ELF-1 (cell line): ENCODE measurements at regions not wholly inside any gene's neighbourhood (a gene's known extent, or its start where the extent isn't known, plus 50 kb on each side); places are given as distances from the start of the nearest gene placed in this dataset.
A peak's percentile ranks its signal among the peaks of the same experiment; 100 is the strongest.

ENCODE experiments used
- DNase-seq: peaks from one replicate; pipeline ENCODE4 v3.0.0-alpha.2; 2016; ENCODE audit warnings: low read depth, low spot score

DNA sequence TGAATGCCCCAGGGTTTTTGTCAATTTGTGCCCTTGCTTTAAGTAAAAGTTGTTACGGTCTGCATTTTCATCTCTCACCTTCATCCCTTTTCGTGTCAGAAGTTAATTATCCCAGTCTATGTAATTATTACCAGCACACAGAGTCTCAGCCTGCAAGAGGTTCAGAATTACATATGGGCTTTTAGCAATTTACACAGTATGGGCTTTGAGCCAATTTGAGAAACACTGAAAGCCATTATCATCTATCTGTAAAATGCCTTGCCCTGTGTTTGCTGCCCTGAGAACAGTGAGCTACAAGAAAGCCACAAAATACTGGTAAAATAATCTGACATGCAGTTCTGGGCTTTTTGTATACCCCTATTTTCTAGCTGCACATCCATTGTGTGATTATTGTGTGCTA is 125.6 kb upstream of the STEAP4 start:
- DNase-seq = no peak

DNA sequence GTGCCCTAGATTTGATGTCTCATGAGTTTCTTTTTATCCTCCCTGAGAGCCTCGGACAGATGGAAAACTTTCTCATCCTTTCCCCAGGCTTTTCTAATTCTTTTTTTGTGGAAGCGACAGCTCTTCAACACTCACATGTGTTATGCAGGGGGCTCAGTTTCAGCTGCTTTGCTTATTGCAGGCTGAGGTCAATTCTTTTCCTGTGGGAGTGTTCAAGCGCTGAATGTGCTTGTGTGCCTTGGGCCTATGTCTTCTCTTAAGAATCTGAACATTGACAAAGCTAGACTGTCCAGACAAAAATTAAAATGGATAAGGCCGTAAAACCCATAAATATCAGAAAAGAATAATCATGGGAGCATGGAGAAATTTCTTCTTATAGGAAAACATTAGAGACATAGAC is 125.2 kb upstream of the STEAP4 start:
- no peak for DNase-seq

DNA sequence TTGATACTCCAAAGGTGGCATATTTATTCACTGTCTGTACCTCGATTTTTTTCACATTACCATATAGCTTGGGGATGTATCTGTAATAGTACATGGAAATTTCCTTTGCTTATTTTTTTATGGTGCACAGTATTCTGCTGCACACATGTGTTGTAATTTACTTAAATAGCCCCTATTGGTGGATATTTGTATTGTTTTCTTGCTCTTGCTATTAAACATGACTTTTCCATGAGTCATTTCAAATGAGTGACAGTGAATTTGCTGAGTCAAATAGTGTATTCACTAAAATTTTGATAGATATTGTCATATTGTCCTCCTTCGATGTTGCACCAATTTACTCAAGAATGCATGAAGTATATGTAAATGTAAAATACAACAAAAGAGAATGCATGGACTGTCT is 122.7 kb upstream of the STEAP4 start:
- no peak for DNase-seq

DNA sequence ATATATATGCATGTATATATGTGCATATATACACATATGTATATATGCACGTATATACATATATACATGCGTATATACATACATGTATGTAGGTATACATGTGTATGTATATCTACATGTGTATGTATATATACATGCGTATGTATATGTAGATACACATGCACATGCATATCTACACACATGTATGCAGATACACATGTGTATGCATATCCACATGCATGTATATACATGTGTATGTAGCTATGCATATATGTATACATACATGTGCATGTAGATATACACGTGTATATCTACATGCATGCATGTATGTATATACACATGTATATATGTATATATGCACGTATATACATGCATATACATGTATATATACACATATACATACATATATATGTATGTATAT is 95.8 kb upstream of the STEAP4 start:
- no peak for DNase-seq

DNA sequence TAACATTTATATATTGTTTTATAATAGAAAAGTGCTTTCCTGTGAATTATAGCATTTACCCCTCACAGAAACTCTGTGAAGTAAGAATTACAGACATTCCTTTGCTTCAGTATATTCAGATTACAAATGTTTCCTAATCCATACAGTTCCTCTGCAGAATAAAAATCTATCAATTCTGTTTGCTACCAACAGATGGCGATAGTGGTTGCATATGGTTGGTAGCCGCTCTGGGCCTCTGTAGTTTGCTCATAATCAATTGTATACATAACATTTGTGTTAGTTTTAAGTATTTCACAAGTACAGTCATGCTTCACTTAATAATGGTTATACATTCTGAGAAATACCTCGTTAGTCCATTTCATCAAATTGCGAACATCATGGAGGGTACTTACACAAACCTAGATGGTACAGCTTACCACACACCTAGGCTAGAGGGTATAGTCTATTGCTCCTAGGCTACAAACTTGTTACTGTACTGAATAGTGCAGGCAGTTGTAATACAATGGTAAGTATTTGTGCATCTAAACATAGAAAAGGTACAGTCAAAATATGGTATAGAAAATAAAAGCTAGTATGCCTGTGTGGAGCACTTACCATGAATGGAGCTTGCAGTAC is 94.4 kb upstream of the STEAP4 start:
- no peak for DNase-seq

DNA sequence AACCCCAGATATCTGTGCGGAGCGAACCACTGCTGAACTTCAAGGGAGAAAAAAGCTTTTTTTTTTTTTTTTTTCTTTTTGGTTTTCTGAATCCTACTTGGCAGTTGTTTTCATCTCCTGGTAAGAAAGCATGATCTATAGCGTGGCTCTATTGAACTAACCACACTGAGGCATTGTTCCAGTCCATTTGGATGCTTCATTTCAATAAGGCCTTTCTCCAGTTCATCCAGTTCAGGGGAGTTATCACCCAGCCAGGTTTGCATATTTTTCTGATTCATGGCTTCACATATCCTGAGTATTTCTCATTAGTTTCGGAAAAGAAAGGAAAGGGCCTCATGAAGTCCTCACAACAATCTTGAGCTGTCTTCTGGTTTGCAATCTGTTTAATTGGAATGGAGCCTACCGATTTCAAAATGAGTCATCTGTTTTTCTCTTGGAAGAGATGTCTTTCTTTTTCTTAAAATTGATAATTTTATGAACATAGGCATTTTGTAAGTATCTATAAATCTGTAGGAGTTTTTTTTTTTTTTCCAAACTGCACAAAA is 93.1 kb upstream of the STEAP4 start:
- DNase-seq = no peak

DNA sequence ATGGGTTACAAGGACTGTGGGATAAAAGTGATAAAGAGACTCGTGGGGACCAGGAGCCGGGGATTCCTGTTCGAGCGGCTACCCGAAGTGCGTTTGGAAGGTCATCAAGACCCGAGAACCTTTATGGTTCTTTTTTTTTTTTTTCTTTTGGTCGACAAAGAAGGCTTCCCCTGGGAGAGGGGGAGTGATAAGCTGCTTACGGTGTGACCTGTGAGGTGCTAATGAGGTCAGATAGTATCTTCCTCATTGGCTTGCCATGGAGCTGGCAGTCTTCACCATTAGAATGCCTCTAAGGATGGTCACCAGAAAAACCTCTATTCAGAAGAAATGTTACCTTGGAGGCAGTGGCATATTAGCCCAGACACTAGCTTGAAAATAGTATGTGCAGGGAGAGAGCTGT is 92.3 kb upstream of the STEAP4 start:
- DNase-seq = peak; percentile 4

DNA sequence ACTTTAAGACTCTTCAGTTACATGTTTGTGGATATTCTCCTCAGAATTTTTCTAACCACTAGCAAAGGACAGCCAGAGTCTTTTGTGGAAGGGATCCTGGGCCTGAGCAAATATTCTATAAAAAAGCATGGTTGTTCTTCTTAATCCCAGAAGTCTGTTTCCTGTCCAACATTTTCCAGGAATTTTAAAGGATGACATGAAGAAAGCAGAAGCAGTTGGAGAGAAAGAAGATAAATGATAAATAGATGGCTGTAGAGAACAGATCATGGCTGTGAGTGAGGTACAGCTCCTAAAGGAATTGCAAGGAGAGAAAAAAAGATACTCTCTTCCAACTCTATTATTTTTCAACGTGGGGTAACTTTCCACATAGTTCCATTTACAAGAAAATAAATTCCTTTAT is 91.8 kb upstream of the STEAP4 start:
- DNase-seq = no peak

DNA sequence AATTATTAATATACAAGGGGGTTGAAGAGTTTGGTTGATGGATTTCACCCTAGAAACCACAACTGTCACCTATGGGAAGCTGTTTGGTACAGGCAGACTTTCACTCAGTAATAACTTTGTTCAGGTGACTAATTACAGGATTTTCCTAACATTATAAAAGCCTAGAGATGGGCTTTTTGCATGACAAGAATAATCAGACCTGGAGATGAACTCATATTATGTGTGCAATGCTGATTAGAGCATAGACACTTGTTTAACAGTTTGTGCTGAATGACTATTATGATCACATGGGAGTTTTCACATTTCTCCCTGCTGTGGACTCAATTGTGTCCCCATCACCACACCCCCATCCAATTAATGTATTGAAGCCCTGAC is 90.2 kb upstream of the STEAP4 start:
- no peak for DNase-seq

DNA sequence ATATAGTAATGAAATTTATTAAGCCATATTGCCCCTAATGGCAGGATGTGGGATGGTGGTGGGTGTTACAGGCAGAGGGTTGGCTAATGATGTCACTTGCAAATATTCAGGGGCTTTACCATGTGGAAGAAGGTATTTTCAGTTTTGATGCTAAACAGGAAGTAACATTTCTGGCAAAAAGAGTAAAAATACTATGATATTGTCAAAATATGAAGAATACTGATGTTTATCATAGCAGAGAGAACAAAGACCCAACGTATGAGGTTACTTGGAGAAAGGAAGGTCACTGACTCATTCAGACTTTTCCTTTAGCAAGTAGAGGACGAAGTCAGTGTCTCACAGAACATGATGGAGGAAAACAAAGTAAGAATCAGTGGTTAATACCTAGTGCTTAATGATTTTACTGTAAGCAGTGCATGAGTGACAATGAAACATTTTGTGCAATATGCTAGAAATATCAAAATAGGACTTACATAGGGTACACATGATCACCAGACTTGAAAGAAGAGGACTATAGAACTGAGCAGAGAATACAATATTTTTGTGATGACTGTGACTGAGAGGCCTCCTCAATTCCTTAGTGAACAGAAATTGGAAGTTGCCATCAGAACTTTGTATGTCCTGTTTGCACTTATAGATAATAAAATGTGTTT is 89.7 kb upstream of the STEAP4 start:
- DNase-seq = no peak

DNA sequence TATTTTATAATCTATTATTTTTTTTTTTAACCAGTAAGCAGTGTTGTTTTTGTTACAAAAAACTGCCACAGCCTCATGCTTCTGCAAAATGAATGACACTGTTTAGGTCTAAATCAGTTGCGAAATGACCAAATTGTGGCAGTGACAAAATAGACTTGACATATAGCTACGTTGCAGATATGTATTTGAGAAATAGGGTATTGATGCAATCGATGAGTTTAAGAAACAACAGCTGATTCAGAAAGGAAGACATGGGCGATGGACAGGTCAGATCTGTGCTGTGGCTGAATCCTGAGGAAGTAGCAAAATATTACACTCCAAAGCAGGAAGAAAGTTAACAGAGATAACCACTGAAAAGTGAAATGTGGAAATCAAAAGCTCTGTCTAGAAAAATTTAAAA is 89.0 kb upstream of the STEAP4 start:
- no peak for DNase-seq

DNA sequence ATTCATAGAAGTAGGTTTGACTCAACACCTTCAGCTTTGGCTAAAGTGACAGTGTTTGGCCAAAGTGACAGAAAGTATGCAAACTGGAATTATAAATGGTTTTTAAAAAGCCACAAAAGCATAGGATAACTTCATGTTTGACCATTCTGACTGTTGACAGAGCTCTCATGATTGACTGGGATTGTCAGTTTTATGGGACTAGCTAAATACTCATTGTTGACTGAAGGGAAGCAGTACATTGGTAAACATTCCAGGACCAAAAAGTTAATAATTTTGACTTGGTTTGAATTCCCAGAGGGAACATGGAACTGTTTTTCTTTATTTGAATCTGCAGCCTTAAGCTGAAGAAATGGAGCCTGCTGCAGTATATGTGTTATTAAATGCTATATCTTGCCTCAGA is 84.6 kb upstream of the STEAP4 start:
- no peak for DNase-seq

DNA sequence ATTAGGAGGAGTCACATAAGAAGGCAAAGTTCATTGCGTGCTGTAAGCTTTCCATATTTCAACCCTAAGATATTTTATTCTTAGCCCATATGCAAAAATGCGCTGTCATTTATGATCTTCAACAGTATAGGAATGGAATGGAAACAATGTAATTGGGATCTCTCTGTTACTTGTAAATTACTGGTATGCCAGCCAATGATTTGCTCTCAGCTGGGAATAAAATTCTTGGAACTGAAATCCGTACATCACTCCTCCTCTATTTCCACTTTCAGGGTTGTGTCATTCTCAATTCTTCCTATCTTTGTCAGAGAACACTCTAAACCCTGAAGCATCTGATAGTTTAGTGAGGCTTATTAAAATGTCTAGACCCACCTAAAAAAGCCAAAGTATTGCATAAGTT is 80.7 kb upstream of the STEAP4 start:
- no peak for DNase-seq

DNA sequence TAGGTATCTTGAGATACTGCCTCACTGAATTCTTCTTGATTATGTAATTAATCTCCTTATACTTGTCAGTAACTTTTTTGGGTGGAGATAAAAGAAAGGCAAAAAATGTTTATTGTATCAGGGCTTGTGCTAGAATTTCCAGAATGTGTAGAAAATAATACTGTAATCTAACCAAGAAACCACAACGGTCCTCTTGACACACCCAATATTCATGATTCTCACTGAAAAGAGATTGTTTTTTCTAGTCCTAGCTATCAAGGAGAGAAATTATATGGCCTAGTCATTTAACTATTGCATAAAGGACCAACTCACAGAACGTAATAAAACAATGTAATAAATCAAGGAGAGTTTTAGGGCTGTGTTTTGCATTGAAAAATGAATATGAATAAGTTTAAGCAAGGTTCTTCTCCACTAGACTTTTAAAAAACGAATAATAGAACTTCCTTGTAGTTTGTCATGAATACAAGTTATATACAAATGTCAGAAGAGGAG is 80.0 kb upstream of the STEAP4 start:
- DNase-seq = no peak

DNA sequence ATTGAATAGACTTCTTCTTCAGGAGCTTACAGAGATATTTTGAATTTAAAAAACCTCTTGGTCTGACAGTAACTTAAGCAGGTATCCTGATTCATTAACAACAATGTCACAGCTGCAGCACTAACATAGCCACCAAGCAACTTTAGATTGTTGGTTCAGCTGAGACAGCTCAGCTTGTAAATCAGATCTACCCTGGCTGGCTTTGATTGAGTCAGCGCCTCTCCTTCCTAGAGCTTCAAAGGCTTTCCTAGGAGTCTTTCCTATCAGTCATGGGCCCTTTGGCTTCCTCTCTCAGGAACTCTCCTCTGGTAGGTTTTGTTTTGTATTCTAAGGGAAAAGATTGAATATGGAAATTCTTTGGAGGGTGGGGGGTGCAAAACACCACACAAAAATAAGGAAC is 70.7 kb upstream of the STEAP4 start:
- peak; percentile 55 for DNase-seq

DNA sequence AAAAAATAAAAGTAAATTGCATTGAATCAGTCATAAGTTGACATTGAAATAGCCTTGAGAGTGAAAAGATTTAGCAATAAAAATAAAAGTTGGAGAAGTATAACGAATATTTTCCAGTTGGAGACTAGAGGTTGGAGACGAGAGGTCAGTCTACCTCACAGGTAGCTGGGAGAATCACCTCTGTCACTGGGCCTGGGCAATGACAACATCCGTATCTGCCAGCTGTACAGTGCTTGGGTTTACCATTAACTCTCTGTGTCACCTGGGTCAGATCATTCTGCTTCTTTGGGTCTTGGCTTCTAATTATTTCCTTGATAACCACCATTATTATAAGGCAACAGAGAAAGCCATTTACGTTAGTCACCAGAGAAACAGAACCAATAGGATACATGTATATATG is 62.0 kb upstream of the STEAP4 start:
- DNase-seq = no peak

DNA sequence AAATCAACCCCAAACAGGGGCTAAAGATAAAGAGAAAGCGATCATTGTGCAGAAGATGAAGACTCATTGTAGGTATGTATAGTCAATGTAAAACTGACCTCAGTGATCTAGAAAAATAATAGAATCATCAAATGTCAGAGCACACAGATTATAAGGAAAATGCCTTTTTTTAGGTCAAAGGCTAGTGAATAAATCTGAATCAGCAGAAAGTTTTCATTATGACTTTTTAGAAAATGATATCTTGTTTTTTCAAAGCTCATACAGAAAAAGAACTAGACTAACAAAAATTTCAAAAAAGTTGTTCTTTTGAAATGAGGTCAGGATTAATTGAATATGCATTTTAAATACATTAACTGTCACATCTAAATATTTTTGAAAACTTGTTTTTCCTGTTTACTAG is 60.2 kb upstream of the STEAP4 start:
- no peak for DNase-seq

DNA sequence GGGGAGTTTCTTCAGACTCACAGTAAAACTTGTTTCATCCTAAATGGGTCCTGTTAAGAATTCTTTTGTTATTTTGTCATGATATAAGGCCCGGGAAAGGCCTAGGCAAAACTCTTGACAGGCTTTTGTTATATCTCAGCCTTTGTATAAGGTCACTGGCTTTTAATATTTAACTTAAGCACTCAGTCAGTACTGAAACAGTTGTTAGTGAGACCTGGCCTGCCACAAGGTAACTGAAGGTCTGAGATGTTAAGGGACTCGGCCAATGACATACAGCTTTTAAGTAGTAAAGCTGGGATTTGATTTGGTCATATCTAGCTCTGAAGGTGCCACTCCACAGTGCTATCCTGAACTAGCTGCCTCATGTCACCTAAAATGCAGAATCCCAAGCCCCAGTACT is 57.2 kb upstream of the STEAP4 start:
- no peak for DNase-seq

DNA sequence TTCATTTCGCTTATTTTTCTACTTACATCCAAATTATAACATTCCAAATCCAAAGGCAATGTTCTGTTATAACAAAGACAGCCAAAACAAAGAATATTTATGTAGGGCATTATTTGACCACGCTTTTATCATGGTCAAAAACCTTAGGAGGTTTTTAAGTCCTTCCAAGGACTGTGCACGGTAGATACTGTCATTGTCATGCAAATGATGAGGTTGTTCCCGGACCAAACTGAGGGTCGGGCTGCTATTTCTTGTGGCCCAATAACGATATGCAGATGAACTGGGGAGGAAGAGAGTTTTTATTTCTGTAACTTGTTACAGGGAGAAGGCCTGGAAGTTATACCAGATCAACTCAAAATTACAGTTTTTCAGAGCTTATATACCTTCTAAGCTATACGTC is 56.6 kb upstream of the STEAP4 start:
- DNase-seq = no peak

DNA sequence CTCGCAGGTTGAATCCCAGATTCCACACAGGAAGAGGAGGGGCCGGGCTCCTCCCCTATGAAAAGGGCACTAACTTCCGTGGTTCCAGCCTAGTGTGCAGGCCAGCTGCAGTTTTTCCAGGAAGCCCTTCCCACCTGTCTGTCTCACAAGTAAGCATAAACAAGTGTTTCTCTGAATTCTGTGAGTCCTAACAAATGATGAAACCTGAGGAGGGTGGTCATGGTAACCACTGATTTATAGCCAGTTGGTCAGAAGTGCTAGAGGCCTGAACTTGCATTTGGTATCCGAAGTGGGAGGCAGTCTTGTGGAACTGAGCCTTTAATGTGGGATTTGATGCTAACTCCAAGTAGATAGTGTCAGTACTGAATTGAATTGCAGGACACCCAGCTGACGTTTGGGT is 54.7 kb upstream of the STEAP4 start:
- DNase-seq = no peak

DNA sequence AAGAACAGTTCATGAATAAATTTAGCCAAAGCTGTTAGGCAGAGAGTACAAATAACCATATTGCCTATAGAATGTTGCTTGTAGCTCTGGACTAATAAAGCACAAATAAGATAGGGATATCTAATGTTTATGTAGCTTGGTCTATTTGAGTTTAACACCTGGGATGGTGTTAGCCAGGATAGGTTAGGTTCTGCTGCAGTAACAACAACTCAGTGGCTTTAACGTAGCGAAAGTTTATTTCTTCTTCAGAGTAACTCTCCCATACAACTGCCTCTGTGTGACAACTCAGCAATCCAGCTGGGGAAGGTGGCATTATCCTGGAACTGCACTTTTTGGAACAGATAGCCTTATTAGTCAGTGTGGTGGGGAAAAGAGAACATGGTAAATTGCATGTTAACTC is 52.2 kb upstream of the STEAP4 start:
- DNase-seq = no peak

DNA sequence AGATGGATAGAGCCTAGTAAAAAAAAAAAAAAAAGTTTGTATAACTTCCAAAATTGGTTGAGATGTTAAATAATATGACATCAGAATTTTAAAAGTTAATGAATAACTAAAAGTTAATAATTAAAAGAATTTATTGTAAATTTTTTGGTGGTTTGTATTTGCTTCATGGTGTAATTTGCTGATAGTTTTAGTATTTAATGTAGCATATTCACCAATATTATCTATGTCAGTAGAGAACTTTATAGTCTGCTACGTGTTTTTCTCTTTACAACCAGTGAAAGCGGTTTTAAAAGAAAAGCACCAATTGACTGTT is 51.8 kb upstream of the STEAP4 start:
- no peak for DNase-seq

DNA sequence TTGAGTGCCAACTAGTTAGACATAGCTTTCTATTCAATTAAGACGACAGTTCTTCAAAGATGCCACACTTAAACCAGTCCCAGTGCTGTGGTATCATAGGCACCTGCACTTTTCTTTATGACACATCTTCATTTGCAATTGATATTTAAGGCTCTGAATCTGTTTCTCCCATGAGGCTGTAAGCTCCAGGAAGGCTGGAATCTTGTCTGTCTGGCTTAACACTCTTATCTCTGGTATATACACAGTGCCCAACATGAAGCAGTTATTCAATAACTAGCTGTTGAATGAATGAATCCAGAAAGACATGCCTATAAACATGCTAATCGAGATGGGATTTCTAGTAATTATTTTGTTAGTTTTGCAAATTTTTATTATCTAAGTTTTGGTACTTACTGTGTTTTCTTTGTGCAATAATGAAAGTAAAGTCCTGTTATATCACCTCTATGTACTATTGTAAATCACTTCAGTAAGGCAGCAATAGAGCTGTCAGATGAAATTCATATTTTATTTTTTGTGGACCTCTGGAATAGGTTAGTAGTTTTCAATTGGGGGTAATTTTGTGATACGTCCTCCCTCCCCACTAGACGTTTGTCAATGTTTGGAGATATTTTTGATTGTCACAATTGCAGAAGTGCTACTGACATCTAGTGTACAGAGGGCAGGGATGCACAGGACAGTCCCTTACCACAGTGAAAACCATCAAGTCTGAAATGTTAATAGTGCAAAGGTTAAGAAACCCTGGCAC is 51.3 kb upstream of the STEAP4 start:
- no peak for DNase-seq
